Fibroblast of lung (primary cell): ENCODE measurements at regions not wholly inside any gene's neighbourhood (a gene's known extent, or its start where the extent isn't known, plus 50 kb on each side); places are given as distances from the start of the nearest gene placed in this dataset.

Experiments
- DNase-seq, 2 donors: peaks; one replicate each; pipeline versions ENCODE4 v3.0.0 to v3.0.0-alpha.2; 2010; ENCODE audit warnings: low read depth in 2 of 2
- H2AFZ ChIP-seq: 2 replicates; pipeline ENCODE4 v1.5.1; 2012; ENCODE audit warnings: low read length, control low read depth, inconsistent platforms
- H3K27ac ChIP-seq: 2 replicates; pipeline ENCODE4 v1.5.1; 2011; ENCODE audit warnings: low read length, control low read depth; ENCODE audit not compliant: insufficient read depth
- H3K27me3 ChIP-seq: 2 replicates; pipeline ENCODE4 v1.5.1; 2011; ENCODE audit warnings: mild to moderate bottlenecking, low read length; ENCODE audit not compliant: control insufficient read depth, insufficient read depth
- H3K36me3 ChIP-seq: 2 replicates; pipeline ENCODE4 v1.5.1; 2011; ENCODE audit warnings: low read length; ENCODE audit not compliant: control insufficient read depth, insufficient read depth
- H3K4me1 ChIP-seq: 2 replicates; pipeline ENCODE4 v1.5.1; 2011; ENCODE audit warnings: low read length; ENCODE audit not compliant: control insufficient read depth, insufficient read depth; ENCODE audit errors: extremely low read depth
- H3K4me2 ChIP-seq: 2 replicates; pipeline ENCODE4 v1.5.1; 2011; ENCODE audit warnings: low read length, control low read depth; ENCODE audit not compliant: insufficient read depth; ENCODE audit errors: extremely low read depth
- H3K4me3 ChIP-seq, 4 experiments: fragments of 200-600 bp in 1 of 4; sonication (generic) in 1 of 4; replicated peaks in 1 of 4; 2 replicates each; pipeline ENCODE4 v1.5.1; 2011 to 2016; ENCODE audit warnings: low read length in 4 of 4, low read depth in 3 of 4, mild to moderate bottlenecking in 3 of 4, control low read depth in 2 of 4, inconsistent platforms in 1 of 4, mixed read lengths in 1 of 4; ENCODE audit not compliant: insufficient read depth in 1 of 4; ENCODE audit errors: control extremely low read depth in 1 of 4
- H3K79me2 ChIP-seq: 2 replicates; pipeline ENCODE4 v1.5.1; 2012; ENCODE audit warnings: mild to moderate bottlenecking, low read length, inconsistent platforms; ENCODE audit not compliant: control insufficient read depth, insufficient read depth
- H3K9ac ChIP-seq: 2 replicates; pipeline ENCODE4 v1.5.1; 2011; ENCODE audit warnings: mild to moderate bottlenecking, low read length, control low read depth; ENCODE audit not compliant: insufficient read depth
- H3K9me3 ChIP-seq: 2 replicates; pipeline ENCODE4 v1.5.1; 2012; ENCODE audit warnings: low read depth, low read length; ENCODE audit not compliant: control insufficient read depth, insufficient read depth
- H4K20me1 ChIP-seq: 2 replicates; pipeline ENCODE4 v1.5.1; 2011; ENCODE audit warnings: low read length; ENCODE audit not compliant: control insufficient read depth, insufficient read depth; ENCODE audit errors: extremely low read depth
- CTCF ChIP-seq, 2 donors: IDR thresholded peaks in 1 of 2; conservative IDR thresholded peaks in 1 of 2; 1 replicate in 1 of 2; 2 replicates in 1 of 2; pipeline ENCODE4 v1.5.1; 2011 to 2012; ENCODE audit warnings: low read length in 2 of 2, control low read depth in 1 of 2, inconsistent platforms in 1 of 2, low read depth in 1 of 2, mild to moderate bottlenecking in 1 of 2
- EZH2 ChIP-seq: IDR thresholded peaks from 2 replicates; pipeline ENCODE4 v1.5.1; 2012; ENCODE audit warnings: low read length, control low read depth, mild to moderate bottlenecking; ENCODE audit errors: missing control alignments

- Histone ChIP-seq H4K20me1 (no peaks in the 10 kb centered on the region), H3K4me2 (no peak overlapping the region), H3K27ac (no peak overlapping the region), H3K9ac (no peak overlapping the region), H3K36me3 (no peaks in the 10 kb centered on the region), H3K9me3 (no peaks in the 10 kb centered on the region), H3K79me2 (no peaks in the 10 kb centered on the region), H3K4me1 (peaks cover 4% of the 10 kb centered on the region), H3K4me3 (no peak overlapping the region), H2AFZ (no peak overlapping the region), H3K27me3 (no peaks in the 10 kb centered on the region)
- TF ChIP-seq EZH2, result no peak
- no peak for TF ChIP-seq CTCF (conservative IDR thresholded peaks at IDR 0.05 in 1 of 2, IDR thresholded peaks at IDR 0.05 in 1 of 2; ENCODE audit: low read depth in 1 of 2, low read length in 2 of 2)
- no peak for DNase-seq
Measured at GRCh38 chr6:106035655-106036054, 50.5 kb upstream of the PRDM1 start.

GRCh38 chr6:106033806-106034205 lies 52.3 kb upstream of the PRDM1 start:
- no peak overlapping the region for H3K4me3 ChIP-seq
- no peaks in the 10 kb centered on the region for H4K20me1 ChIP-seq

GRCh38 chr6:106027758-106028157 lies 58.4 kb upstream of the PRDM1 start:
- no peak for DNase-seq
- no peaks in the 10 kb centered on the region for H3K36me3 ChIP-seq
- H3K4me2 ChIP-seq, result no peak overlapping the region
- no peaks in the 10 kb centered on the region for H3K9me3 ChIP-seq
- H3K79me2 ChIP-seq, result no peaks in the 10 kb centered on the region
- no peaks in the 10 kb centered on the region for H4K20me1 ChIP-seq
- no peak overlapping the region for H3K4me3 ChIP-seq
- TF ChIP-seq EZH2, result no peak
- no peak for TF ChIP-seq CTCF (conservative IDR thresholded peaks at IDR 0.05 in 1 of 2, IDR thresholded peaks at IDR 0.05 in 1 of 2; ENCODE audit: low read depth in 1 of 2, low read length in 2 of 2)
- no peak overlapping the region for H2AFZ ChIP-seq
- no peak overlapping the region for H3K27ac ChIP-seq
- no peaks in the 10 kb centered on the region for H3K27me3 ChIP-seq
- H3K4me1 ChIP-seq, result peaks cover 9% of the 10 kb centered on the region
- no peak overlapping the region for H3K9ac ChIP-seq

More at GRCh38 chr6:106033806-106034205, 52.3 kb upstream of the PRDM1 start:
- Histone ChIP-seq H3K27ac (no peak overlapping the region), H3K36me3 (no peaks in the 10 kb centered on the region), H3K9me3 (no peaks in the 10 kb centered on the region), H3K27me3 (no peaks in the 10 kb centered on the region), H3K9ac (no peak overlapping the region), H3K4me1 (peaks cover 4% of the 10 kb centered on the region), H3K79me2 (no peaks in the 10 kb centered on the region), H2AFZ (no peak overlapping the region), H3K4me2 (no peak overlapping the region)
- DNase-seq, result no peak
- TF ChIP-seq EZH2 (no peak), CTCF (conservative IDR thresholded peaks at IDR 0.05 in 1 of 2, IDR thresholded peaks at IDR 0.05 in 1 of 2; ENCODE audit: low read depth in 1 of 2, low read length in 2 of 2) (no peak)
